ENCODE measurements at regions not wholly inside any gene's neighbourhood (a gene's known extent, or its start where the extent isn't known, plus 50 kb on each side); places are given as distances from the start of the nearest gene placed in this dataset.

GRCh38 chr21:29486306-29486807 lies 187.6 kb downstream of the BACH1 start:
- no peaks in the 10 kb centered on the region for H3K9me3 ChIP-seq (ENCODE audit: control insufficient read depth in 2 of 2, insufficient read depth in 1 of 2, low read depth in 1 of 2, low read length in 1 of 2)
- no peak overlapping the region for H3K27ac ChIP-seq (ENCODE audit: low read depth in 2 of 2, low read length in 1 of 2)
- H3K4me1 ChIP-seq (ENCODE audit: control insufficient read depth in 2 of 2, insufficient read depth in 2 of 2, low read length in 1 of 2): no peaks in the 10 kb centered on the region
- no peaks in the 10 kb centered on the region for H3K36me3 ChIP-seq (ENCODE audit: control insufficient read depth in 2 of 2, insufficient read depth in 2 of 2, low read length in 1 of 2)
- no peaks in the 10 kb centered on the region for H3K27me3 ChIP-seq (ENCODE audit: control insufficient read depth in 1 of 2, insufficient read depth in 2 of 2, low read length in 2 of 2)
- H3K4me3 ChIP-seq (ENCODE audit: low read depth in 1 of 2, low read length in 2 of 2): no peak overlapping the region

Measured in esophagus (tissue), 2 donors.